ENCODE measurements at regions not wholly inside any gene's neighbourhood (a gene's known extent, or its start where the extent isn't known, plus 50 kb on each side); places are given as distances from the start of the nearest gene placed in this dataset.

GRCh38 chr1:38507563-38507962 lies 352.0 kb downstream of the RRAGC start:
- TF ChIP-seq CTCF (IDR thresholded peaks at IDR 0.05), result no peak
- Histone ChIP-seq H3K36me3 (no peaks in the 10 kb centered on the region), H3K4me3 (no peak overlapping the region), H3K27ac (no peak overlapping the region), H3K27me3 (ENCODE audit: low read depth) (no peaks in the 10 kb centered on the region), H3K9me3 (no peaks in the 10 kb centered on the region), H3K4me1 (peaks cover 18% of the 10 kb centered on the region)
- ATAC-seq (peak in 1 of 2 donors; percentile 20), DNase-seq (no peak)
- intact Hi-C loops (cut with DNase I), result no loop called here

- H3K27ac ChIP-seq, result no peak overlapping the region
- ATAC-seq (no peak), DNase-seq (no peak)
- H3K27me3 ChIP-seq (ENCODE audit: low read depth), result no peaks in the 10 kb centered on the region
- H3K36me3 ChIP-seq, result no peaks in the 10 kb centered on the region
- H3K4me3 ChIP-seq, result no peak overlapping the region
- peaks cover 14% of the 10 kb centered on the region for H3K4me1 ChIP-seq
- TF ChIP-seq CTCF (IDR thresholded peaks at IDR 0.05), result no peak
- intact Hi-C loops (cut with DNase I), result no loop called here
- no peaks in the 10 kb centered on the region for H3K9me3 ChIP-seq
These were observed 353.6 kb downstream of the RRAGC start for GRCh38 chr1:38505944-38506343.

- ATAC-seq (peak; percentile 21 to 53), DNase-seq (no peak)
- peak; percentile 8 for TF ChIP-seq CTCF (IDR thresholded peaks at IDR 0.05)
- Histone ChIP-seq H3K9me3 (no peaks in the 10 kb centered on the region), H3K27ac (no peak overlapping the region), H3K27me3 (ENCODE audit: low read depth) (no peaks in the 10 kb centered on the region), H3K4me1 (peaks cover 4% of the 10 kb centered on the region), H3K36me3 (no peaks in the 10 kb centered on the region), H3K4me3 (no peak overlapping the region)
- intact Hi-C loops (cut with DNase I), result no loop called here
These were observed 356.8 kb downstream of the RRAGC start for GRCh38 chr1:38502758-38503157.

GRCh38 chr1:38500891-38501290 lies 358.7 kb downstream of the RRAGC start:
- DNase-seq (no peak), ATAC-seq (no peak)
- Histone ChIP-seq H3K27ac (no peak overlapping the region), H3K36me3 (no peaks in the 10 kb centered on the region), H3K4me3 (no peak overlapping the region), H3K4me1 (no peaks in the 10 kb centered on the region), H3K27me3 (ENCODE audit: low read depth) (no peaks in the 10 kb centered on the region), H3K9me3 (no peaks in the 10 kb centered on the region)
- intact Hi-C loops (cut with DNase I), result no loop called here
- no peak for TF ChIP-seq CTCF (IDR thresholded peaks at IDR 0.05)

GRCh38 chr1:38500352-38500751 lies 359.2 kb downstream of the RRAGC start:
- ATAC-seq, result no peak
- no peaks in the 10 kb centered on the region for H3K4me1 ChIP-seq
- no peak overlapping the region for H3K27ac ChIP-seq
- H3K4me3 ChIP-seq, result no peak overlapping the region
- DNase-seq, result no peak
- H3K27me3 ChIP-seq (ENCODE audit: low read depth), result no peaks in the 10 kb centered on the region
- peak; percentile 25 for TF ChIP-seq CTCF (IDR thresholded peaks at IDR 0.05)
- H3K36me3 ChIP-seq, result no peaks in the 10 kb centered on the region
- intact Hi-C loops (cut with DNase I), result no loop called here
- H3K9me3 ChIP-seq, result no peaks in the 10 kb centered on the region

GRCh38 chr1:38498686-38499085 lies 360.9 kb downstream of the RRAGC start:
- Histone ChIP-seq H3K4me3 (no peak overlapping the region), H3K4me1 (no peaks in the 10 kb centered on the region), H3K27ac (no peak overlapping the region), H3K9me3 (no peaks in the 10 kb centered on the region), H3K36me3 (no peaks in the 10 kb centered on the region), H3K27me3 (ENCODE audit: low read depth) (no peaks in the 10 kb centered on the region)
- intact Hi-C loops (cut with DNase I), result no loop called here
- no peak for TF ChIP-seq CTCF (IDR thresholded peaks at IDR 0.05)
- no peak for DNase-seq
- no peak for ATAC-seq
